ENCODE measurements at regions not wholly inside any gene's neighbourhood (a gene's known extent, or its start where the extent isn't known, plus 50 kb on each side); places are given as distances from the start of the nearest gene placed in this dataset.

GRCh38 chr2:144947709-144948037, 427.8 kb upstream of the ZEB2 start:
- H3K4me3 ChIP-seq (ENCODE audit: low read length): no peak overlapping the region
- no peak overlapping the region for H3K9ac ChIP-seq (ENCODE audit: low read length)
- H3K27ac ChIP-seq (ENCODE audit: low read length): no peak overlapping the region
- no peak for ATAC-seq
- ChIA-PET POLR2A (ENCODE audit: unreplicated experiment) (no interaction called here), CTCF (no interaction called here)
- TF ChIP-seq EZH2phosphoT487 (IDR thresholded peaks at IDR 0.05; ENCODE audit: borderline replicate concordance, low read length) (no peak), EZH2 (IDR thresholded peaks at IDR 0.05; ENCODE audit: low read length, unreplicated experiment) (no peak)
- TF ChIP-seq, protein P1, sequence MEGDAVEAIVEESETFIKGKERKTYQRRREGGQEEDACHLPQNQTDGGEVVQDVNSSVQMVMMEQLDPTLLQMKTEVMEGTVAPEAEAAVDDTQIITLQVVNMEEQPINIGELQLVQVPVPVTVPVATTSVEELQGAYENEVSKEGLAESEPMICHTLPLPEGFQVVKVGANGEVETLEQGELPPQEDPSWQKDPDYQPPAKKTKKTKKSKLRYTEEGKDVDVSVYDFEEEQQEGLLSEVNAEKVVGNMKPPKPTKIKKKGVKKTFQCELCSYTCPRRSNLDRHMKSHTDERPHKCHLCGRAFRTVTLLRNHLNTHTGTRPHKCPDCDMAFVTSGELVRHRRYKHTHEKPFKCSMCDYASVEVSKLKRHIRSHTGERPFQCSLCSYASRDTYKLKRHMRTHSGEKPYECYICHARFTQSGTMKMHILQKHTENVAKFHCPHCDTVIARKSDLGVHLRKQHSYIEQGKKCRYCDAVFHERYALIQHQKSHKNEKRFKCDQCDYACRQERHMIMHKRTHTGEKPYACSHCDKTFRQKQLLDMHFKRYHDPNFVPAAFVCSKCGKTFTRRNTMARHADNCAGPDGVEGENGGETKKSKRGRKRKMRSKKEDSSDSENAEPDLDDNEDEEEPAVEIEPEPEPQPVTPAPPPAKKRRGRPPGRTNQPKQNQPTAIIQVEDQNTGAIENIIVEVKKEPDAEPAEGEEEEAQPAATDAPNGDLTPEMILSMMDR (conservative IDR thresholded peaks at IDR 0.05; ENCODE audit: low read depth, low read length): no peak
- H3F3A ChIP-seq (ENCODE audit: low read length, unreplicated experiment): peaks cover 13% of the 10 kb centered on the region
- DNase-seq: no peak
- no peaks in the 10 kb centered on the region for H3K79me2 ChIP-seq (ENCODE audit: low read length)
- no peak overlapping the region for H3K4me2 ChIP-seq (ENCODE audit: low read length)
- H3K36me3 ChIP-seq (ENCODE audit: low read depth, low read length): no peaks in the 10 kb centered on the region
- no peaks in the 10 kb centered on the region for H3K9me2 ChIP-seq (replicated peaks; ENCODE audit: low read length)
- H2AFZ ChIP-seq (ENCODE audit: low read length): no peak overlapping the region
- H4K20me1 ChIP-seq (ENCODE audit: low read length): no peaks in the 10 kb centered on the region
- H3K27me3 ChIP-seq (ENCODE audit: low read length): no peaks in the 10 kb centered on the region
- intact Hi-C loops (cut with micrococcal nuclease): loop anchor here (10.0 kb wide), 1 partner anchor 537 kb away; no protein-coding TSS in a partner anchor
- BruUV-seq (replicated peaks): no TSS peak
- H3K9me3 ChIP-seq (ENCODE audit: low read length): no peaks in the 10 kb centered on the region
- peaks cover 70% of the 10 kb centered on the region for H3K4me1 ChIP-seq (ENCODE audit: insufficient read depth, low read length)

DNA sequence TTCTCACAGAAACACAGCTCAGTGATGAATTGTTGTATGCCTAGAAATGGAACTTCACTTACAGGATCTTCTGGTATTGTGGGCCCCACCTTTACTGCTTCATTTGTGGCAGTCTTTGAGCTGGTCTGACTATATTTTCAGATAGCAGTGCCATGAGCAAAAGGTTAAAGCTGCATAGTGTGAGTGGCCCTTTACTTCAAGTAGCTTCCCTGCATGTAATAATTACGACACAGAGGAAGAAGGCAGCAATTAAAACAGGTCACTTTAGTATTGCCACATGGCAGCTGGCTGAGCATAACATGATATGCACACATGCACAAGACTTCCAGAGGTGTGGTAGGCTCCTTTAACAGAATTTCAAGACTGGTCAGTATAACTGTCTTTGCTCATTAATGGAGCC, 426.3 kb upstream of the ZEB2 start:
- intact Hi-C loops (cut with micrococcal nuclease): loop anchor here (10.0 kb wide), 1 partner anchor 539 kb away; no protein-coding TSS in a partner anchor
- H3K27me3 ChIP-seq (ENCODE audit: low read length): no peaks in the 10 kb centered on the region
- no peaks in the 10 kb centered on the region for H4K20me1 ChIP-seq (ENCODE audit: low read length)
- peaks cover 13% of the 10 kb centered on the region for H3F3A ChIP-seq (ENCODE audit: low read length, unreplicated experiment)
- no peaks in the 10 kb centered on the region for H3K9me2 ChIP-seq (replicated peaks; ENCODE audit: low read length)
- ChIA-PET CTCF (no interaction called here), POLR2A (ENCODE audit: unreplicated experiment) (no interaction called here)
- no peak for ATAC-seq
- H3K4me2 ChIP-seq (ENCODE audit: low read length): no peak overlapping the region
- no peak overlapping the region for H3K27ac ChIP-seq (ENCODE audit: low read length)
- H3K36me3 ChIP-seq (ENCODE audit: low read depth, low read length): no peaks in the 10 kb centered on the region
- no peaks in the 10 kb centered on the region for H3K79me2 ChIP-seq (ENCODE audit: low read length)
- no peak overlapping the region for H3K4me3 ChIP-seq (ENCODE audit: low read length)
- H2AFZ ChIP-seq (ENCODE audit: low read length): no peak overlapping the region
- H3K4me1 ChIP-seq (ENCODE audit: insufficient read depth, low read length): peaks cover 77% of the 10 kb centered on the region
- DNase-seq: no peak
- TF ChIP-seq EZH2phosphoT487 (IDR thresholded peaks at IDR 0.05; ENCODE audit: borderline replicate concordance, low read length) (no peak), EZH2 (IDR thresholded peaks at IDR 0.05; ENCODE audit: low read length, unreplicated experiment) (no peak)
- TF ChIP-seq, protein P1 (conservative IDR thresholded peaks at IDR 0.05; ENCODE audit: low read depth, low read length): no peak
- no peak overlapping the region for H3K9ac ChIP-seq (ENCODE audit: low read length)
- H3K9me3 ChIP-seq (ENCODE audit: low read length): no peaks in the 10 kb centered on the region
- no TSS peak for BruUV-seq (replicated peaks)

DNA sequence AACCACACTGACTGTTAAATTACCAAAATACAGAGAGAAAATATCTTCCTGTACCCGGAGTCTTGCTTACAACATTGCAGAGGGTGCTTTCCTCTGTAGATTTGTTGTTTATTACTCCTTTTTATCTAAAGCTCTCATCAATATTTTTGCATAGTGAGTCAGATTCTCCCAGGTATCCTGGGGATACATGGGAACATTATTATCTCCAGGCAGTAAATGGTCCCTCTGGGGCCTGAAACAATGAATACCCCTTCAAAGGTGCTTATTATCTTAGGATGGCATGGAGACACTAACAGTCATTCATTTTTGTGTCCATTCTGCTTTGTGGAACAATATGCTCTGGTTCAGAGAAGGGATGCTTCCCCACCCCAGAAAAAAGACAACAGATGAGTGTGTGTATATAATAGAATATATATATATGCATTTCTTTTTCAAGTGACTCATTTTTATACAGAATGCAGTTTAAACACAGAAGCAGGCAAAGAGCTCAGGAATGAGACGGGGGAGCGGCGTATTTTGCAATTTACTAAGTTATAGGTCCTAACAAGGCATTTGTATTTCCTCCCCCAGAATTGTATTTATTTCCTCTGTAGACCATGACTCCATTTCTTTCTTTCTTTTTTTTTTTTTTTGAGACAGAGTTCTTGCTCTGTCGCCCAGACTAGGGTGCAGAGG, 424.8 kb upstream of the ZEB2 start:
- Histone ChIP-seq H2AFZ (ENCODE audit: low read length) (peak overlapping the region; percentile 35; the same call in 1 of the 2 replicates), H3K9me3 (ENCODE audit: low read length) (no peaks in the 10 kb centered on the region), H3K27ac (ENCODE audit: low read length) (peak overlapping the region; percentile 94), H3K36me3 (ENCODE audit: low read depth, low read length) (no peaks in the 10 kb centered on the region), H3K4me1 (ENCODE audit: insufficient read depth, low read length) (peaks cover 70% of the 10 kb centered on the region), H3F3A (ENCODE audit: low read length, unreplicated experiment) (peaks cover 13% of the 10 kb centered on the region), H3K4me3 (ENCODE audit: low read length) (0 out of 2 replicates have a peak overlapping the region, but pooled peaks have one; percentile 8), H3K9me2 (replicated peaks; ENCODE audit: low read length) (no peaks in the 10 kb centered on the region), H3K9ac (ENCODE audit: low read length) (peak overlapping the region; percentile 66), H3K79me2 (ENCODE audit: low read length) (no peaks in the 10 kb centered on the region), H3K27me3 (ENCODE audit: low read length) (no peaks in the 10 kb centered on the region), H3K4me2 (ENCODE audit: low read length) (peak overlapping the region; percentile 61), H4K20me1 (ENCODE audit: low read length) (no peaks in the 10 kb centered on the region)
- CTCF ChIA-PET: no interaction called here
- DNase-seq (peak; percentile 64), ATAC-seq (peak; percentile 26)
- TSS peak; percentile 30 for BruUV-seq (replicated peaks)
- TF ChIP-seq EZH2 (IDR thresholded peaks at IDR 0.05; ENCODE audit: low read length, unreplicated experiment) (no peak), EZH2phosphoT487 (IDR thresholded peaks at IDR 0.05; ENCODE audit: borderline replicate concordance, low read length) (no peak)
- TF ChIP-seq, protein P1 (conservative IDR thresholded peaks at IDR 0.05; ENCODE audit: low read depth, low read length): no peak
- POLR2A ChIA-PET (ENCODE audit: unreplicated experiment): interaction anchor here (0.5 kb wide), 1 partner anchor 109 kb away, joined by 15 read pairs; no protein-coding TSS in a partner anchor
- intact Hi-C loops (cut with micrococcal nuclease): loop anchor here (1.0 to 10.0 kb wide), 4 partner anchors 62 to 808 kb away; no protein-coding TSS in a partner anchor

All from PC-3 (cell line).